ENCODE measurements at regions not wholly inside any gene's neighbourhood (a gene's known extent, or its start where the extent isn't known, plus 50 kb on each side); places are given as distances from the start of the nearest gene placed in this dataset.
"Not testable (repeated sequence)": the region's sequence is repeated elsewhere in the genome, so short reads cannot be mapped to it uniquely, and the experiment has no call there.

- no peak for DNase-seq
Observed at GRCh38 chr13:110044551-110045111, 258.2 kb upstream of the IRS2 start.

GRCh38 chr13:110042253-110042950, 256.0 kb upstream of the IRS2 start:
- DNase-seq = no peak

GRCh38 chr13:110041638-110042037, 255.3 kb upstream of the IRS2 start:
- DNase-seq = not testable (repeated sequence)

- DNase-seq = no peak
Observed at GRCh38 chr13:110037925-110038573, 251.7 kb upstream of the IRS2 start.

GRCh38 chr13:110036060-110036459, 249.7 kb upstream of the IRS2 start:
- DNase-seq = no peak

- DNase-seq = no peak
Observed at GRCh38 chr13:110034031-110034549, 247.7 kb upstream of the IRS2 start.

GRCh38 chr13:110032969-110033368, 246.6 kb upstream of the IRS2 start:
- no peak for DNase-seq

- DNase-seq = no peak
Observed at GRCh38 chr13:110030394-110030928, 244.1 kb upstream of the IRS2 start.

GRCh38 chr13:110028838-110029621, 242.6 kb upstream of the IRS2 start:
- DNase-seq = no peak

GRCh38 chr13:110028311-110028710, 241.9 kb upstream of the IRS2 start:
- no peak for DNase-seq

- no peak for DNase-seq
Observed at GRCh38 chr13:110027470-110028240, 241.3 kb upstream of the IRS2 start.

GRCh38 chr13:110024645-110024980, 238.2 kb upstream of the IRS2 start:
- DNase-seq = no peak

GRCh38 chr13:110023729-110024644, 237.6 kb upstream of the IRS2 start:
- DNase-seq = peak; percentile 17 to 55

GRCh38 chr13:110018009-110018408, 231.6 kb upstream of the IRS2 start:
- no peak for DNase-seq

GRCh38 chr13:110017379-110017778, 231.0 kb upstream of the IRS2 start:
- DNase-seq = no peak

- DNase-seq = peak in 1 of 2 experiments; percentile 38
Observed at GRCh38 chr13:110015253-110015652, 228.9 kb upstream of the IRS2 start.

GRCh38 chr13:110014719-110015118, 228.3 kb upstream of the IRS2 start:
- peak; percentile 62 to 89 for DNase-seq

- DNase-seq = no peak
Observed at GRCh38 chr13:110012102-110012739, 225.8 kb upstream of the IRS2 start.

- DNase-seq = no peak
Observed at GRCh38 chr13:110010404-110011138, 224.2 kb upstream of the IRS2 start.

GRCh38 chr13:110008816-110009215, 222.4 kb upstream of the IRS2 start:
- DNase-seq = no peak
